ENCODE measurements at regions not wholly inside any gene's neighbourhood (a gene's known extent, or its start where the extent isn't known, plus 50 kb on each side); places are given as distances from the start of the nearest gene placed in this dataset.

DNA sequence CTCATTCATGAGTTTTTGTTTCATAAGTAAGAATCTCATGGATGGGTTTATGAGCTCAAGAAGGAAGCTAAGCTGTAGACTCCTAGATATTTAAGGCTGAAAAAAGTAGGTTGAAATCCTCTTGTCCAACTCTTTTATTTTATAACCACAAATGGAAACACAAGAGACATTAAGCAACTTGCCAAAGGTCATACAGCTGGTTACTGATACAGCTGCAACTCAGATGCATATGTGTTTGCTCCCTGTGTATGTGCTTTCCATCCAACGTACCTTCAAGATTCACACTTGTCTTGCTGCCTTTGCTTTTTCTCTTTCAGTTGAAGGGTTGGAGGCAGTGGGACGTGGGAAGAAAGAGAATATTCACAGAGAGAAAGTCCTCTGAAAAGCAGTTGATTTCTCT, 153.5 kb upstream of the STMND1 start:
- TF ChIP-seq, protein P1, sequence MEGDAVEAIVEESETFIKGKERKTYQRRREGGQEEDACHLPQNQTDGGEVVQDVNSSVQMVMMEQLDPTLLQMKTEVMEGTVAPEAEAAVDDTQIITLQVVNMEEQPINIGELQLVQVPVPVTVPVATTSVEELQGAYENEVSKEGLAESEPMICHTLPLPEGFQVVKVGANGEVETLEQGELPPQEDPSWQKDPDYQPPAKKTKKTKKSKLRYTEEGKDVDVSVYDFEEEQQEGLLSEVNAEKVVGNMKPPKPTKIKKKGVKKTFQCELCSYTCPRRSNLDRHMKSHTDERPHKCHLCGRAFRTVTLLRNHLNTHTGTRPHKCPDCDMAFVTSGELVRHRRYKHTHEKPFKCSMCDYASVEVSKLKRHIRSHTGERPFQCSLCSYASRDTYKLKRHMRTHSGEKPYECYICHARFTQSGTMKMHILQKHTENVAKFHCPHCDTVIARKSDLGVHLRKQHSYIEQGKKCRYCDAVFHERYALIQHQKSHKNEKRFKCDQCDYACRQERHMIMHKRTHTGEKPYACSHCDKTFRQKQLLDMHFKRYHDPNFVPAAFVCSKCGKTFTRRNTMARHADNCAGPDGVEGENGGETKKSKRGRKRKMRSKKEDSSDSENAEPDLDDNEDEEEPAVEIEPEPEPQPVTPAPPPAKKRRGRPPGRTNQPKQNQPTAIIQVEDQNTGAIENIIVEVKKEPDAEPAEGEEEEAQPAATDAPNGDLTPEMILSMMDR (conservative IDR thresholded peaks at IDR 0.05) = no peak
- TF ChIP-seq ZFX (IDR thresholded peaks at IDR 0.05) = no peak
